Keratinocyte (primary cell): ENCODE measurements at regions not wholly inside any gene's neighbourhood (a gene's known extent, or its start where the extent isn't known, plus 50 kb on each side); places are given as distances from the start of the nearest gene placed in this dataset.

Experiments
- DNase-seq: peaks from one replicate; pipeline ENCODE4 v3.0.0-alpha.2; 2011; ENCODE audit warnings: low read depth, missing footprints, low spot score
- FAIRE-seq: peaks from 2 replicates; lab custom pipeline; 2011; peaks lifted over from hg19 to GRCh38; lab: Jason Lieb, UNC
- H2AFZ ChIP-seq: 2 replicates; pipeline ENCODE4 v1.6.0; 2012; ENCODE audit warnings: low read length, control low read depth, inconsistent platforms; ENCODE audit not compliant: control insufficient read depth
- H3K27ac ChIP-seq: 2 replicates; pipeline ENCODE4 v1.5.1; 2011; ENCODE audit warnings: low read length; ENCODE audit not compliant: control insufficient read depth, insufficient read depth
- H3K27me3 ChIP-seq: 3 replicates; pipeline ENCODE4 v1.6.0; 2011; ENCODE audit warnings: low read length; ENCODE audit not compliant: control insufficient read depth, insufficient read depth; ENCODE audit errors: extremely low read depth
- H3K36me3 ChIP-seq, 2 experiments: 2 replicates in 1 of 2; 3 replicates in 1 of 2; pipeline ENCODE4 v1.5.1; 2011; ENCODE audit warnings: low read length in 2 of 2, mild to moderate bottlenecking in 1 of 2; ENCODE audit not compliant: control insufficient read depth in 2 of 2, insufficient read depth in 2 of 2; ENCODE audit errors: extremely low read depth in 1 of 2
- H3K4me1 ChIP-seq: 3 replicates; pipeline ENCODE4 v1.5.1; 2011; ENCODE audit warnings: low read length; ENCODE audit not compliant: control insufficient read depth, insufficient read depth; ENCODE audit errors: extremely low read depth
- H3K4me2 ChIP-seq: 3 replicates; pipeline ENCODE4 v1.6.0; 2011; ENCODE audit warnings: low read depth, low read length; ENCODE audit not compliant: control insufficient read depth, insufficient read depth; ENCODE audit errors: extremely low read depth
- H3K4me3 ChIP-seq, 3 experiments: fragments of 200-600 bp in 1 of 3; sonication (generic) in 1 of 3; 2 replicates in 2 of 3; 3 replicates in 1 of 3; pipeline ENCODE4 v1.5.1; 2011 to 2016; ENCODE audit warnings: low read length in 3 of 3, mild to moderate bottlenecking in 3 of 3, control low read depth in 2 of 3, inconsistent platforms in 1 of 3, low read depth in 1 of 3, mixed read lengths in 1 of 3, mixed run types in 1 of 3, moderate library complexity in 1 of 3; ENCODE audit not compliant: control insufficient read depth in 2 of 3, insufficient read depth in 2 of 3; ENCODE audit errors: extremely low read depth in 1 of 3
- H3K79me2 ChIP-seq: 2 replicates; pipeline ENCODE4 v1.6.0; 2012; ENCODE audit warnings: low read length; ENCODE audit not compliant: control insufficient read depth, insufficient read depth
- H3K9ac ChIP-seq: 3 replicates; pipeline ENCODE4 v1.6.0; 2011; ENCODE audit warnings: low read length; ENCODE audit not compliant: control insufficient read depth, insufficient read depth; ENCODE audit errors: extremely low read depth
- H3K9me1 ChIP-seq: 3 replicates; pipeline ENCODE4 v1.6.0; 2011; ENCODE audit warnings: low read length; ENCODE audit not compliant: control insufficient read depth, insufficient read depth; ENCODE audit errors: extremely low read depth
- H3K9me3 ChIP-seq: 2 replicates; pipeline ENCODE4 v1.5.1; 2012; ENCODE audit warnings: low read depth, low read length; ENCODE audit not compliant: control insufficient read depth
- H4K20me1 ChIP-seq: 3 replicates; pipeline ENCODE4 v1.6.0; 2011; ENCODE audit warnings: low read length; ENCODE audit not compliant: control insufficient read depth, insufficient read depth; ENCODE audit errors: extremely low read depth
- CTCF ChIP-seq, 3 experiments: IDR thresholded peaks in 1 of 3; conservative IDR thresholded peaks in 1 of 3; optimal IDR thresholded peaks in 1 of 3; 2 replicates in 2 of 3; 3 replicates in 1 of 3; pipeline versions ENCODE3 to v1.5.1; 2011; ENCODE audit warnings: low read length in 3 of 3, mild to moderate bottlenecking in 3 of 3, moderate library complexity in 2 of 3, control low read depth in 1 of 3, inconsistent platforms in 1 of 3; ENCODE audit not compliant: insufficient read depth in 2 of 3; ENCODE audit errors: extremely low read depth in 1 of 3
- EZH2 ChIP-seq: IDR thresholded peaks from one replicate; pipeline ENCODE4 v1.6.1; 2012; ENCODE audit warnings: inconsistent platforms, mild to moderate bottlenecking, low read length, moderate library complexity
- dilution Hi-C: fragments of 300-500 bp; cut with MboI; formaldehyde crosslinking; loops from one replicate; pipeline ENCODE4 v1.7.0; 2020; ENCODE audit warnings: low sequenced_read_pairs; ENCODE audit not compliant: extremely low pct_ligation_motif_present

- H2AFZ ChIP-seq = no peak overlapping the region
- no peaks in the 10 kb centered on the region for H4K20me1 ChIP-seq
- H3K27me3 ChIP-seq = no peaks in the 10 kb centered on the region
- no peak for TF ChIP-seq EZH2
- no peak for TF ChIP-seq CTCF (optimal IDR thresholded peaks at IDR 0.05 in 1 of 3, IDR thresholded peaks at IDR 0.05 in 1 of 3, conservative IDR thresholded peaks at IDR 0.05 in 1 of 3; ENCODE audit: extremely low read depth in 1 of 3, insufficient read depth in 2 of 3, low read length in 3 of 3)
- DNase-seq (no peak), FAIRE-seq (no peak)
- H3K4me3 ChIP-seq = no peak overlapping the region
- no peaks in the 10 kb centered on the region for H3K9me3 ChIP-seq
- no peaks in the 10 kb centered on the region for H3K79me2 ChIP-seq
- H3K9me1 ChIP-seq = no peaks in the 10 kb centered on the region
- H3K27ac ChIP-seq = no peak overlapping the region
- H3K4me1 ChIP-seq = no peaks in the 10 kb centered on the region
- no peak overlapping the region for H3K4me2 ChIP-seq
- dilution Hi-C loops = no loop called here
- H3K36me3 ChIP-seq = no peaks in the 10 kb centered on the region
- no peak overlapping the region for H3K9ac ChIP-seq
Measured at GRCh38 chr11:107174856-107175255, 156.6 kb upstream of the GUCY1A2 start.

- dilution Hi-C loops = no loop called here
Measured at GRCh38 chr11:107172996-107173395, 154.7 kb upstream of the GUCY1A2 start.

More at GRCh38 chr11:107172996-107173395, 154.7 kb upstream of the GUCY1A2 start:
- H3K36me3 ChIP-seq = no peaks in the 10 kb centered on the region
- H3K4me2 ChIP-seq = no peak overlapping the region
- H4K20me1 ChIP-seq = no peaks in the 10 kb centered on the region
- H3K9ac ChIP-seq = no peak overlapping the region
- TF ChIP-seq EZH2 = no peak
- no peak for TF ChIP-seq CTCF (optimal IDR thresholded peaks at IDR 0.05 in 1 of 3, IDR thresholded peaks at IDR 0.05 in 1 of 3, conservative IDR thresholded peaks at IDR 0.05 in 1 of 3; ENCODE audit: extremely low read depth in 1 of 3, insufficient read depth in 2 of 3, low read length in 3 of 3)
- no peaks in the 10 kb centered on the region for H3K27me3 ChIP-seq
- H3K9me1 ChIP-seq = no peaks in the 10 kb centered on the region
- H3K4me3 ChIP-seq = no peak overlapping the region
- DNase-seq (no peak), FAIRE-seq (no peak)
- H3K79me2 ChIP-seq = no peaks in the 10 kb centered on the region
- no peak overlapping the region for H2AFZ ChIP-seq
- no peak overlapping the region for H3K27ac ChIP-seq
- H3K4me1 ChIP-seq = no peaks in the 10 kb centered on the region
- H3K9me3 ChIP-seq = no peaks in the 10 kb centered on the region
